NCI-H146 treated with DMSO at 0.1 percent for 48 hours (cell line): ENCODE measurements at regions not wholly inside any gene's neighbourhood (a gene's known extent, or its start where the extent isn't known, plus 50 kb on each side); places are given as distances from the start of the nearest gene placed in this dataset.
"Not testable (repeated sequence)": the region's sequence is repeated elsewhere in the genome, so short reads cannot be mapped to it uniquely, and the experiment has no call there.

Source experiments
- DNase-seq: peaks from one replicate; lab custom pipeline; 2025; ENCODE audit not compliant: unreplicated experiment; lab: John Stamatoyannopoulos, UW

- DNase-seq: no peak
These were observed 51.1 kb downstream of the DOP1B start for GRCh38 chr21:36207577-36208320.

GRCh38 chr21:36208326-36209013 lies 51.8 kb downstream of the DOP1B start:
- no peak for DNase-seq

- DNase-seq: peak; percentile 41
These were observed 53.1 kb downstream of the DOP1B start for GRCh38 chr21:36209626-36210171.

- DNase-seq: no peak
These were observed 54.4 kb downstream of the DOP1B start for GRCh38 chr21:36210779-36211659.

GRCh38 chr21:36211660-36212512 lies 55.3 kb downstream of the DOP1B start:
- no peak for DNase-seq

- no peak for DNase-seq
These were observed 55.8 kb downstream of the DOP1B start for GRCh38 chr21:36212513-36212780.

- DNase-seq: no peak
These were observed 57.9 kb downstream of the DOP1B start for GRCh38 chr21:36214561-36214960.

GRCh38 chr21:36217743-36218142 lies 61.1 kb downstream of the DOP1B start:
- no peak for DNase-seq

- no peak for DNase-seq
These were observed 62.1 kb downstream of the DOP1B start for GRCh38 chr21:36218691-36219090.

- no peak for DNase-seq
These were observed 66.8 kb downstream of the DOP1B start for GRCh38 chr21:36223451-36223850.

GRCh38 chr21:36229181-36229580 lies 72.6 kb downstream of the DOP1B start:
- DNase-seq: no peak

GRCh38 chr21:36231444-36231843 lies 74.8 kb downstream of the DOP1B start:
- not testable (repeated sequence) for DNase-seq

GRCh38 chr21:36232641-36233040 lies 76.0 kb downstream of the DOP1B start:
- DNase-seq: no peak

- DNase-seq: peak; percentile 0
These were observed 78.5 kb downstream of the DOP1B start for GRCh38 chr21:36235058-36235582.

GRCh38 chr21:36236052-36236730 lies 79.6 kb downstream of the DOP1B start:
- DNase-seq: no peak

GRCh38 chr21:36237441-36237840 lies 80.8 kb downstream of the DOP1B start:
- no peak for DNase-seq

- DNase-seq: no peak
These were observed 80.4 kb upstream of the MORC3 start for GRCh38 chr21:36239585-36239984.

- DNase-seq: no peak
These were observed 78.3 kb upstream of the MORC3 start for GRCh38 chr21:36241717-36242116.

GRCh38 chr21:36245115-36245514 lies 74.9 kb upstream of the MORC3 start:
- no peak for DNase-seq

- no peak for DNase-seq
These were observed 74.3 kb upstream of the MORC3 start for GRCh38 chr21:36245649-36246048.
